HUES6 (cell line): ENCODE measurements at regions not wholly inside any gene's neighbourhood (a gene's known extent, or its start where the extent isn't known, plus 50 kb on each side); places are given as distances from the start of the nearest gene placed in this dataset.

ENCODE experiments used
- H3K27ac ChIP-seq: 2 replicates; pipeline ENCODE4 v1.7.0; 2013; ENCODE audit warnings: low read depth, mild to moderate bottlenecking, low read length, inconsistent platforms
- H3K27me3 ChIP-seq: 2 replicates; pipeline ENCODE4 v1.6.1; 2013; ENCODE audit warnings: low read length; ENCODE audit not compliant: control insufficient read depth, insufficient read depth
- H3K36me3 ChIP-seq: 2 replicates; pipeline ENCODE4 v1.6.1; 2013; ENCODE audit warnings: low read length; ENCODE audit not compliant: control insufficient read depth, insufficient read depth
- H3K4me1 ChIP-seq: 2 replicates; pipeline ENCODE4 v1.6.1; 2013; ENCODE audit warnings: low read length; ENCODE audit not compliant: control insufficient read depth, insufficient read depth
- H3K4me3 ChIP-seq: 2 replicates; pipeline ENCODE4 v1.5.1; 2013; ENCODE audit warnings: low read depth, low read length
- H3K9ac ChIP-seq: one replicate; pipeline ENCODE4 v1.6.1; 2013; ENCODE audit warnings: mild to moderate bottlenecking, low read length
- H3K9me3 ChIP-seq: 2 replicates; pipeline ENCODE4 v1.6.1; 2013; ENCODE audit warnings: low read depth, low read length; ENCODE audit not compliant: control insufficient read depth, insufficient read depth

- no peak overlapping the region for H3K4me3 ChIP-seq
- no peaks in the 10 kb centered on the region for H3K27me3 ChIP-seq
- H3K27ac ChIP-seq = no peak overlapping the region
- H3K4me1 ChIP-seq = peaks cover 2% of the 10 kb centered on the region; the same call in 1 of the 2 replicates
- no peaks in the 10 kb centered on the region for H3K9me3 ChIP-seq
- no peaks in the 10 kb centered on the region for H3K36me3 ChIP-seq
- H3K9ac ChIP-seq = no peak overlapping the region
Measured at GRCh38 chr3:34238407-34238806, 440.0 kb downstream of the PDCD6IP start.

GRCh38 chr3:34239287-34239686, 440.9 kb downstream of the PDCD6IP start:
- Histone ChIP-seq H3K27me3 (no peaks in the 10 kb centered on the region), H3K4me3 (no peak overlapping the region), H3K4me1 (peaks cover 2% of the 10 kb centered on the region; the same call in 1 of the 2 replicates), H3K9ac (no peak overlapping the region), H3K9me3 (no peaks in the 10 kb centered on the region), H3K27ac (no peak overlapping the region), H3K36me3 (no peaks in the 10 kb centered on the region)

GRCh38 chr3:34239875-34240274, 441.4 kb downstream of the PDCD6IP start:
- Histone ChIP-seq H3K27ac (no peak overlapping the region), H3K4me1 (peaks cover 2% of the 10 kb centered on the region; the same call in 1 of the 2 replicates), H3K9ac (no peak overlapping the region), H3K36me3 (no peaks in the 10 kb centered on the region), H3K9me3 (no peaks in the 10 kb centered on the region), H3K4me3 (no peak overlapping the region), H3K27me3 (no peaks in the 10 kb centered on the region)

GRCh38 chr3:34247401-34247800, 449.0 kb downstream of the PDCD6IP start:
- H3K4me1 ChIP-seq = no peaks in the 10 kb centered on the region
- no peaks in the 10 kb centered on the region for H3K36me3 ChIP-seq
- H3K9ac ChIP-seq = no peak overlapping the region
- H3K4me3 ChIP-seq = no peak overlapping the region
- no peaks in the 10 kb centered on the region for H3K27me3 ChIP-seq
- no peaks in the 10 kb centered on the region for H3K9me3 ChIP-seq
- H3K27ac ChIP-seq = no peak overlapping the region

GRCh38 chr3:34248352-34248751, 449.9 kb downstream of the PDCD6IP start:
- H3K9me3 ChIP-seq = no peaks in the 10 kb centered on the region

GRCh38 chr3:34254285-34254684, 455.9 kb downstream of the PDCD6IP start:
- no peaks in the 10 kb centered on the region for H3K36me3 ChIP-seq
- no peak overlapping the region for H3K9ac ChIP-seq
- H3K4me3 ChIP-seq = no peak overlapping the region
- no peak overlapping the region for H3K27ac ChIP-seq
- H3K9me3 ChIP-seq = no peaks in the 10 kb centered on the region
- H3K4me1 ChIP-seq = peaks cover 45% of the 10 kb centered on the region
- peaks cover 6% of the 10 kb centered on the region; the same call in 1 of the 2 replicates for H3K27me3 ChIP-seq

More at GRCh38 chr3:34248352-34248751, 449.9 kb downstream of the PDCD6IP start:
- Histone ChIP-seq H3K4me1 (no peaks in the 10 kb centered on the region), H3K36me3 (no peaks in the 10 kb centered on the region), H3K4me3 (no peak overlapping the region), H3K27ac (no peak overlapping the region), H3K27me3 (no peaks in the 10 kb centered on the region), H3K9ac (no peak overlapping the region)

- Histone ChIP-seq H3K9ac (no peak overlapping the region), H3K27me3 (peaks cover 6% of the 10 kb centered on the region; the same call in 1 of the 2 replicates), H3K9me3 (no peaks in the 10 kb centered on the region), H3K27ac (no peak overlapping the region), H3K4me3 (no peak overlapping the region), H3K4me1 (peaks cover 53% of the 10 kb centered on the region), H3K36me3 (no peaks in the 10 kb centered on the region)
Measured at GRCh38 chr3:34256021-34256420, 457.6 kb downstream of the PDCD6IP start.

- no peak overlapping the region for H3K9ac ChIP-seq
- no peak overlapping the region for H3K27ac ChIP-seq
- H3K27me3 ChIP-seq = peaks cover 6% of the 10 kb centered on the region; the same call in 1 of the 2 replicates
- peaks cover 55% of the 10 kb centered on the region for H3K4me1 ChIP-seq
- no peaks in the 10 kb centered on the region for H3K9me3 ChIP-seq
- H3K36me3 ChIP-seq = no peaks in the 10 kb centered on the region
- no peak overlapping the region for H3K4me3 ChIP-seq
Measured at GRCh38 chr3:34256791-34257190, 458.4 kb downstream of the PDCD6IP start.

- H3K27ac ChIP-seq = no peak overlapping the region
- H3K36me3 ChIP-seq = no peaks in the 10 kb centered on the region
- H3K9me3 ChIP-seq = no peaks in the 10 kb centered on the region
- H3K4me1 ChIP-seq = peaks cover 55% of the 10 kb centered on the region
- no peak overlapping the region for H3K9ac ChIP-seq
- no peak overlapping the region for H3K4me3 ChIP-seq
- H3K27me3 ChIP-seq = peaks cover 6% of the 10 kb centered on the region; the same call in 1 of the 2 replicates
Measured at GRCh38 chr3:34258271-34258998, 460.0 kb downstream of the PDCD6IP start.

GRCh38 chr3:34260271-34261000, 462.0 kb downstream of the PDCD6IP start:
- Histone ChIP-seq H3K4me3 (no peak overlapping the region), H3K36me3 (no peaks in the 10 kb centered on the region), H3K27ac (no peak overlapping the region), H3K9ac (no peak overlapping the region), H3K9me3 (no peaks in the 10 kb centered on the region), H3K4me1 (peaks cover 45% of the 10 kb centered on the region), H3K27me3 (0 out of 2 replicates have a peak, but pooled peaks cover under 1% of the 10 kb centered on the region)

- no peak overlapping the region for H3K9ac ChIP-seq
- H3K36me3 ChIP-seq = no peaks in the 10 kb centered on the region
- peaks cover 42% of the 10 kb centered on the region for H3K4me1 ChIP-seq
- no peak overlapping the region for H3K4me3 ChIP-seq
- H3K27me3 ChIP-seq = no peaks in the 10 kb centered on the region
- H3K9me3 ChIP-seq = no peaks in the 10 kb centered on the region
- no peak overlapping the region for H3K27ac ChIP-seq
Measured at GRCh38 chr3:34261001-34261385, 462.6 kb downstream of the PDCD6IP start.
